ENCODE measurements at regions not wholly inside any gene's neighbourhood (a gene's known extent, or its start where the extent isn't known, plus 50 kb on each side); places are given as distances from the start of the nearest gene placed in this dataset.
A peak's percentile ranks its signal among the peaks of the same experiment; 100 is the strongest.

- Histone ChIP-seq H3K4me3 (no peak overlapping the region), H3K36me3 (no peaks in the 10 kb centered on the region; the same call in 1 of the 2 replicates), H3K9me3 (peaks cover 4% of the 10 kb centered on the region; the same call in 1 of the 2 replicates), H3K27me3 (no peaks in the 10 kb centered on the region)
- no peak for DNase-seq
Measured at GRCh38 chr6:140572867-140573266, 1198.4 kb upstream of the CITED2 start.

DNA sequence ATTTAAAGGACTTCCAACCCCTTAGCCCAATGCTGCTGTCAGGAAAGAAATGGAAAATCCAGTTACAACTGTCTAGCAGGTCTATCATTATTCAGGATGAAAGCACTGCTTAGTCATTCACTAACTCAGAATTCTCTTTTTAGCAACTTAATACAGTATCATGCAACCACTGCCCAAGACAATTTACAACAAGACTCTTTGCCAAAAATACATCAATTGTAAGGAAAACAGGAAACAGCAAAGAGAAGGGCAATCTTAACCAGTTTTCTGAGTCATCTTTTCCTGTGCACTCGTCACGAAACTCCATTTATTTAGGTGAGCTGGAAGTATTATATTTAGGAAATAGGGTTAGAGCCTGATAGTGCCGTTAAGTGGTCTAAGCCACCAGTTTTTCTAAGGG is 1197.7 kb upstream of the CITED2 start:
- no peaks in the 10 kb centered on the region; the same call in 1 of the 2 replicates for H3K36me3 ChIP-seq
- H3K9me3 ChIP-seq: peaks cover 4% of the 10 kb centered on the region; the same call in 1 of the 2 replicates
- no peak overlapping the region for H3K4me3 ChIP-seq
- DNase-seq: peak; percentile 42
- no peaks in the 10 kb centered on the region for H3K27me3 ChIP-seq

- no peak overlapping the region for H3K4me3 ChIP-seq
- H3K9me3 ChIP-seq: peaks cover 4% of the 10 kb centered on the region; the same call in 1 of the 2 replicates
- no peak for DNase-seq
- no peaks in the 10 kb centered on the region; the same call in 1 of the 2 replicates for H3K36me3 ChIP-seq
- H3K27me3 ChIP-seq: no peaks in the 10 kb centered on the region
Measured at GRCh38 chr6:140571145-140571544, 1196.7 kb upstream of the CITED2 start.

DNA sequence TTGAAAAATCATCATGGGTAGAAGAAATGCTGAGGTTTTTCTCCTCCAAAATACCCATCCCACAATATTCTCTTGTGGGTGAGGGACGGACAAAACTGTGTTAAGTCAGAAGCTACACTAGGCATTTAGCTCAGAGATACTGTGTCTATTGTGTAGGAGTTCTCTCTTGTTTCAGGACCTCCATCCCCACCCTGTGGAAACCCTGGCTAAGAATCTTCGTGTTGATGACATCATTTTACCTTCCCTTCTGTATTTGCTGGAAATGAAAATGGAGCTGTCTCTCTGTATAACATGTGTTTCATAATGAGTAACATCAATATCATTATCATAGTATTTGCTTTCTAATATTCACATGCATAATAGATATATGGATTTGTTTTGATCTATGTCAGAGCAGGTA is 1193.0 kb upstream of the CITED2 start:
- Histone ChIP-seq H3K9me3 (peaks cover 4% of the 10 kb centered on the region; the same call in 1 of the 2 replicates), H3K4me3 (no peak overlapping the region), H3K36me3 (no peaks in the 10 kb centered on the region; the same call in 1 of the 2 replicates), H3K27me3 (no peaks in the 10 kb centered on the region)
- no peak for DNase-seq

DNA sequence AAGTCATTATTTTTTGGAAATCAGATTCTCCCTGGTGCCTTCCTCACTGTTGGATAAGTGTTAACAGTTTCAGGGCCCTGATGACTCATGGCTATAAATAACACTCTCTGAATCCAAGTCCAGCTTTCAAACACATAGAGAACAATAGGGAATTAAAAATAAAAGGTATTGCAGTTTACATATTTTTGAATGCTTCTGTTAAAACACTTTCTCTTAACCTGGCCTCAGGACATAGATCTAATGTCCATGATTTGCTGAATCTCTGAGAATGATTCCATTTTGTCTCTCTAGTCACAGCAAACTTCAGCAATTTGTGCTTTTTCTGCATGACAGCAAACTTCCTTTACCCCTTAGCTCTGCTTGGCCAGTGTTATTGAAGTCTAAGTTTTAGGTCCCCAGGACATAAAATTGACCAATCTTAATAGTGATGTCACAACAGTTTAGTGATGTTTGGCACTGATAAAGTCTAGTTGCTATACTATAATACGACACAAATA is 1192.4 kb upstream of the CITED2 start:
- Histone ChIP-seq H3K27me3 (no peaks in the 10 kb centered on the region), H3K4me3 (no peak overlapping the region), H3K36me3 (no peaks in the 10 kb centered on the region; the same call in 1 of the 2 replicates), H3K9me3 (peaks cover 4% of the 10 kb centered on the region; the same call in 1 of the 2 replicates)
- DNase-seq: no peak

GRCh38 chr6:140563728-140564127 is 1189.3 kb upstream of the CITED2 start:
- Histone ChIP-seq H3K27me3 (no peaks in the 10 kb centered on the region), H3K9me3 (no peaks in the 10 kb centered on the region; the same call in 1 of the 2 replicates), H3K36me3 (no peaks in the 10 kb centered on the region; the same call in 1 of the 2 replicates), H3K4me3 (no peak overlapping the region)
- DNase-seq: no peak

DNA sequence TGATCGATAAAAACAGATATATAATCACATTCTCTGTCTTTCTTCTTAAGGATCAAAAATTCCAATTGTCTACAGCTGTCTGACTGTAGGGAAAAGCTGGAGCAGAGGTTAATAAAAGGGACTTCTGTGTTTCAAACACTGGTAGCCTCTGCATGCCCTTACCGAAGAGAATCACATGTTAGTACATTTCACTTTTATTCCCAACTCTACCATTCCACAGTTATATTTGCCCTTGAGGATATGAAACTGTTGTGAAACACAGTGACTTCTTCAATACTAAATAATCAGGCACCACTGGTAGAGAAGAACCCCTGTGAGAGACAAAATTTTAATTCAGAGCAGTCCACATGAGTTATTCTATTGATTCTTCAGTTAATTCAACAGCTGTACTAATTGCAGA is 1187.3 kb upstream of the CITED2 start:
- Histone ChIP-seq H3K4me3 (no peak overlapping the region), H3K9me3 (no peaks in the 10 kb centered on the region; the same call in none of the 2 replicates), H3K36me3 (no peaks in the 10 kb centered on the region), H3K27me3 (no peaks in the 10 kb centered on the region)
- no peak for DNase-seq

- no peak overlapping the region for H3K4me3 ChIP-seq
- no peaks in the 10 kb centered on the region for H3K27me3 ChIP-seq
- no peaks in the 10 kb centered on the region for H3K36me3 ChIP-seq
- DNase-seq: no peak
- no peaks in the 10 kb centered on the region; the same call in none of the 2 replicates for H3K9me3 ChIP-seq
Measured at GRCh38 chr6:140560671-140561070, 1186.2 kb upstream of the CITED2 start.

- no peaks in the 10 kb centered on the region; the same call in none of the 2 replicates for H3K9me3 ChIP-seq
- H3K4me3 ChIP-seq: no peak overlapping the region
Measured at GRCh38 chr6:140559458-140559857, 1185.0 kb upstream of the CITED2 start.

DNA sequence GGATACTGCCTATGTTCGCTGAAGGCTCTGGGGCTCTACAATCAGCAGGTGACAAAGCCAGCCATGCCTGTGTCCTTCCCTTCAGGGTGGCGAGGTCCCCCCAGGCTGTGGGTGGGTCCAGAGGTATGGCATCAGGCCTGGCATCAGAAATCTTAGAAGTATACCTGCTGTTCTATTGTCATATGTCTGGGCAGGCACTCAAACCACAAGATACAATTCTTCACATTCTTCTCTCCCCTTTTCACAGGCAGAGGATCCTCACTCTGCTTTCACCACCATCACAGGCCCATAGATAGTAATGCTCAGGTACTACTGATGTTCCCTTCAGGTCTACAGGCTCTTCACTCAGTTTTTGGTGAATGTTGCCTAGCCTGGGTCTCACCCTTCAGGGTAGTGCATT is 1180.0 kb upstream of the CITED2 start:
- H3K4me3 ChIP-seq: no peak overlapping the region
- no peak for DNase-seq
- peaks cover 6% of the 10 kb centered on the region; the same call in 1 of the 2 replicates for H3K9me3 ChIP-seq
- no peaks in the 10 kb centered on the region for H3K27me3 ChIP-seq
- no peaks in the 10 kb centered on the region for H3K36me3 ChIP-seq

More at GRCh38 chr6:140559458-140559857, 1185.0 kb upstream of the CITED2 start:
- Histone ChIP-seq H3K27me3 (no peaks in the 10 kb centered on the region), H3K36me3 (no peaks in the 10 kb centered on the region)
- no peak for DNase-seq

DNA sequence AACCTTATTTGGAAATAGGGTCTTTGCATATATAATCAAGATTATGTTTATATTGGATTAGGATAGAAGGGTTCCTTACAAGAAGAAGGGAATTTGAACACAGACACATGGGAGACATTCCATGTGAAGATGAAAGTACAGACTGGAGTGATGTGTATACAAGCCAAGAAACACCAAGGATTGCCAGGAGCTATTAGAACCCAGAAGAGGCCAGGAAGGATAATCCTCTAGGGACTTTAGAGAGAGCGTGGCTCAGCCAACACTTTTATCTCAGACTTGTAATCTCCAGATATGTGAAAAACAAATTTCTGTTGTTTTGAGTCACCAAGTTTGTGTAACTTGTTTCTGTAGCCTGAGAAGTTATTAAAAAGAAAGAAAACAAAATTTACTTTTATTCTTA is 1173.9 kb upstream of the CITED2 start:
- Histone ChIP-seq H3K9me3 (peaks cover 13% of the 10 kb centered on the region), H3K4me3 (no peak overlapping the region), H3K27me3 (no peaks in the 10 kb centered on the region), H3K36me3 (no peaks in the 10 kb centered on the region)
- no peak for DNase-seq

GRCh38 chr6:140546640-140547039 is 1172.2 kb upstream of the CITED2 start:
- H3K36me3 ChIP-seq: no peaks in the 10 kb centered on the region
- H3K9me3 ChIP-seq: peaks cover 13% of the 10 kb centered on the region
- no peaks in the 10 kb centered on the region for H3K27me3 ChIP-seq
- no peak for DNase-seq
- no peak overlapping the region for H3K4me3 ChIP-seq

- DNase-seq: peak; percentile 15
Measured at GRCh38 chr6:140544431-140544830, 1170.0 kb upstream of the CITED2 start.

DNA sequence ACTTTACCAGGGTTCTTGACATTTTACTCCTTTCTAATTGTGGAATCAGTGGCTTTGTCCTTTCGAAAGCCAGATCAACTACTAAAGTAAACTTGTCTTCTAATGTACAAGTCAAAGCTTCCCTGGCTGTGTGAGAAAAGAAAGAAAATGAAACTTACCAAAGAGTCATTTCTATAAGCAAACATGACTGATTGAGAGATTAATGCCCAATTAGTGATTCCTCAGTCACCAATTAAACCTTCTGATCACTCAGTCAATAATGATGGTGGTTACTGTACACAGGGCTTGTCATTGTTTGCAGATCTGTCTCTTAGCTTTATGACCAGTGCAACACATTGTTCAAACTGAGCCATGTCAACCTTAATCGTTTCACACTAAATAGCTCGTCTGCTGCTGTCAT is 1168.4 kb upstream of the CITED2 start:
- Histone ChIP-seq H3K27me3 (no peaks in the 10 kb centered on the region), H3K4me3 (no peak overlapping the region)
- DNase-seq: no peak

More at GRCh38 chr6:140544431-140544830, 1170.0 kb upstream of the CITED2 start:
- H3K36me3 ChIP-seq: peaks cover 5% of the 10 kb centered on the region; the same call in 1 of the 2 replicates
- peaks cover 7% of the 10 kb centered on the region for H3K9me3 ChIP-seq
- no peak overlapping the region for H3K4me3 ChIP-seq
- H3K27me3 ChIP-seq: no peaks in the 10 kb centered on the region

GRCh38 chr6:140541288-140541687 is 1166.8 kb upstream of the CITED2 start:
- H3K36me3 ChIP-seq: peaks cover 5% of the 10 kb centered on the region; the same call in 1 of the 2 replicates
- peaks cover under 1% of the 10 kb centered on the region for H3K9me3 ChIP-seq
- no peaks in the 10 kb centered on the region for H3K27me3 ChIP-seq
- DNase-seq: no peak
- no peak overlapping the region for H3K4me3 ChIP-seq

More for the DNA sequence above, 1168.4 kb upstream of the CITED2 start:
- peaks cover 5% of the 10 kb centered on the region; the same call in 1 of the 2 replicates for H3K36me3 ChIP-seq
- H3K9me3 ChIP-seq: peaks cover 4% of the 10 kb centered on the region; the same call in 1 of the 2 replicates

- no peaks in the 10 kb centered on the region for H3K27me3 ChIP-seq
- no peak overlapping the region for H3K4me3 ChIP-seq
- peaks cover 6% of the 10 kb centered on the region for H3K9me3 ChIP-seq
- H3K36me3 ChIP-seq: peaks cover 10% of the 10 kb centered on the region
- no peak for DNase-seq
Measured at GRCh38 chr6:140540743-140541142, 1166.3 kb upstream of the CITED2 start.

DNA sequence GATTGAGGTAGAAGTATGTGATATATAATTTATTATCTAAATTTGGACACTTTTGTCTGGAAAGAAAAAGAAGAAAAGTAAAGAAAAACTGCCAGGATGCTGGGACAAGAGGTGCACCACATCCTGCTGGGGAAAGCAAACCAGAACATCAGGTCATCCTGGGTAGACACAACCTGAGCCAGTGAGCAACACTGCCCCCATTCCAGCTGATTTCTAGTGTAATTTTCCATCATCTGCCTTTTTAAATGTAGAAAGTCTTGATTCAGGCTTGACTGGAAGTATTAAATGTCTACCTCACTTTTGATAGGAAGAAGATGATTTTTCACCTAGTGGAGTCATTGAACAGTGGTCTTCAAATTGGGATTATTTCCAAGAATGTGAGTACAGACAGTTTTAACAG is 1164.5 kb upstream of the CITED2 start:
- Histone ChIP-seq H3K27me3 (no peaks in the 10 kb centered on the region), H3K4me3 (no peak overlapping the region), H3K36me3 (peaks cover 21% of the 10 kb centered on the region), H3K9me3 (peaks cover 24% of the 10 kb centered on the region)
- DNase-seq: peak; percentile 14
